Activated CD4-positive, CD25-positive, alpha-beta regulatory T cell treated with anti-CD3 and anti-CD28 coated beads, Interleukin-2, amount 50 U/mL, for 72 hours (primary cell): ENCODE measurements at regions not wholly inside any gene's neighbourhood (a gene's known extent, or its start where the extent isn't known, plus 50 kb on each side); places are given as distances from the start of the nearest gene placed in this dataset.
"Not testable (repeated sequence)": the region's sequence is repeated elsewhere in the genome, so short reads cannot be mapped to it uniquely, and the experiment has no call there.

ENCODE experiments used
- DNase-seq: peaks from one replicate; pipeline ENCODE4 v3.0.0; 2021

GRCh38 chr4:111045992-111046391 lies 423.1 kb upstream of the PITX2 start:
- DNase-seq = no peak

GRCh38 chr4:111046811-111047210 lies 423.9 kb upstream of the PITX2 start:
- no peak for DNase-seq

DNA sequence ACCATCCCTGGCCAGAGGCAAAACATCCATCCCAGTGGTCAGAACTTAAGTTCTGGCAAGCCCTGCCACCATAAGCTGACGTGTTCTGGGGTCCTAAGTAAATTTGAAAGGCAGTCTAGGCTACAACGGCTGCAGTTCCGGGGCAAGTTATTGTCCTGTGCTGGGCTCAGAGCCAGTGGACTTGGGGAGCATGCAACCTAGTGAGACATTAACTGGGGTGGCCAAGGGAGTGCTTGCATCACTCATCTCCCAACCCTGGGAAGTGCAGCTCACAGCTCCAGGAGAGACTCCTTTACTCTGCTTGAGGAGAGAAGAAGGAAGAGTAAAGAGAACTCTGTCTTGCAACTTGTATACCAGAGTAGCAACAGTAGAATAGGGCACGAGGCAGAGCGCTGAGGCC lies 425.4 kb upstream of the PITX2 start:
- DNase-seq = no peak

- DNase-seq = no peak
These were observed 441.6 kb upstream of the PITX2 start for GRCh38 chr4:111064342-111064993.

- DNase-seq = no peak
These were observed 443.1 kb upstream of the PITX2 start for GRCh38 chr4:111066001-111066400.

- no peak for DNase-seq
These were observed 443.6 kb upstream of the PITX2 start for GRCh38 chr4:111066447-111066846.

DNA sequence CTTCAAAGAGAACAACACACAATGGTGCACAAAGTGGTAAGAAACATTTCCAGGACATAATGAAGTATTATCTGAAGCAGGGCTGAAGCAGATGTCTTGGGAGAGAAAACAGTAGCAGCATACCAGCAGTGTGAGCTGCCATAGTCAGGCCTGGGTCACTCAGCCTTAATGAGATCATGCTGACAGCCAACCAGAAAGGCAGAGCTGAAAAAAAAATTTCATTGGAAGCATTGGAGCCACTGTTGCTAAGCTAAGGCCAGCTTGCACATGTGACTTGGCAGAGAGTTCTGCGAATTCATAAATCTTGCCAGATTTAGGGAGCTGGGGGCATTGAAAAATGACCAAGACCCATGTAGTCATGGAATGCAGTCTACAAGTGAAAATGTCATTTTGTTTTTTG lies 444.0 kb upstream of the PITX2 start:
- DNase-seq = no peak

- no peak for DNase-seq
These were observed 446.0 kb upstream of the PITX2 start for GRCh38 chr4:111068883-111069282.

- DNase-seq = no peak
These were observed 447.5 kb upstream of the PITX2 start for GRCh38 chr4:111070390-111070789.

DNA sequence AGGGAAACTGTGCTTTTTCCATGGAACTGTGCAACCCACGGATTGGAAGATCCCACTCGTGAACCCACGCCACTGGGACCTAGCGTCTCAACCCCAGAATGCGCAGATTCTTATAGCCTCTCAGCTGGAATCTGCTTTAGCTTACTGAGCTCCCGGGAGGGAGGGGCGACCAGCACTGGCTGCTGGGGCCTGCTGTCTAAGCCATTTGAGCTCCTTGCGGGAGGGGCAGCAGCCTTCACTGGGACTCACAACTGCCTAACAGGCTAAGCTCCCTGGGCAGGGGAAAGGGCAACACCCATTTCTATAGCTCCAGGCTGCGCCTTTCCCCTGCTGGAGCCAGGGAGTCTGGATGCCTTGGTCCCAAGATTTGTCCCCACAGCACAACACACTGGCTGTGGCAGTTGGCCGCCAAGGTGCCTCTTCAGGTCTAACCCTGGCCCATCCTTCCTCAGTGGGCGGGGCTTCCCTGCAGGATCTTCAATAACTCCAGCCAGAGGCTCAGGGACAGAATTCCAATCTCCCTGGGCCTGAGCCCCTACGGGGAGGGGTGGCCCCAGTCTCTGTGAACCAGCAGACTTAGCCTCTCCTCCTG lies 451.7 kb upstream of the PITX2 start:
- DNase-seq = no peak

- not testable (repeated sequence) for DNase-seq
These were observed 453.4 kb upstream of the PITX2 start for GRCh38 chr4:111076299-111076698.

GRCh38 chr4:111108153-111108552 lies 485.3 kb upstream of the PITX2 start:
- no peak for DNase-seq

DNA sequence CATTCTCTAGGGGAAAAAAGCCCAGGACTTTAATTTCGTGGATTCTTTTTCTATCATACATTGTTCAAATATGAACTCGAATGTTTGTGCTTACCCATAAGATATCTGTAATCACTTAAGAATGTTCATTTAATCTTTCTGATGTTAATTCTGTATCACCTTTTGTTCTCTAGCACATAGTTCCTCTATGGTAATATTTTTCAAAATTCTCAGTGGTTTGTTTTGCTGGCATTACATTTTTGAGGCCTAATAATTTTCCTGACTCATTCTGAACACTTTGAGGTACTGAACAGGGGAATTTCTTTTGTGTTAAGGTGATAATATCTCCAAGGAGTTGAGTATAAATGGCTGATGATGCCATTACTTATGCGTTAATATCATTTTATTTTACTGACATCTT lies 490.7 kb upstream of the PITX2 start:
- no peak for DNase-seq

DNA sequence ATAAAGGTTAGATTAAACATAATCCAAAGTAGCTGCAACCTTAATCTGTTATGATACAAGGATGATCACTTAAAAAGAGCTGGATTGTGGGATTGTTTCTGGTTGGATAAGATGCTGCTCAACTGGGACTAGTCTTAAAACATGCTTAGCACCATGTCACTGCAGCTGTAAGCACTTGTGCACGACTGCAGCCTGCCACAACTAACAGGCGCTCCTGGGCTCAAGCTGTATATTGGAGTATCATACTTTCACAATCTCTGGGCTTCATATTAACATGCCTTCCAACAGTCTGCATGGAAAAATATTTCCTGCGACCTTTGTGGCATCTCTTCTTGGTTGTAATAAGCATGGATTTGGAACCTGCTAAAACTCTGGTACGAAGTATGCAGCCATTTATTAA lies 493.0 kb upstream of the PITX2 start:
- DNase-seq = no peak

DNA sequence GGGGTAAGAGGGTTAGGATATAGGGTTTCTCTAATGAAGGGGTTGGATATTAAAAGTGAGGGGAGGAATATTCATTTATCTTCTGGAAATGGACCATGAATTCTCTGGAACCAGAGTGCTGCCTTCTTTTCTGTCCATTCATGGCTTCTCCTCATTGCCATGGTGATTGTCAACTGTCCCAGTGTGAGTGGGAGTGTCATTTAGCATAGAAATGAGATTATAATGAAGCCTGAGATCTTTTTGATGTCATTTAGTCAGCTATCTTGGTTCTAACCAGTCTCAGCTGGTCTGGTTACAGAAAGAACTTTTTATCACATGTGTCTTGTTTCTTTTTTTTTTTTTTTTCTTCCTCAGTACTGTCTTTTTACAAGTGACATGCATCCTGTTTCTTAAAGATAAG lies 497.3 kb upstream of the PITX2 start:
- no peak for DNase-seq

- no peak for DNase-seq
These were observed 503.5 kb upstream of the PITX2 start for GRCh38 chr4:111126340-111126739.

DNA sequence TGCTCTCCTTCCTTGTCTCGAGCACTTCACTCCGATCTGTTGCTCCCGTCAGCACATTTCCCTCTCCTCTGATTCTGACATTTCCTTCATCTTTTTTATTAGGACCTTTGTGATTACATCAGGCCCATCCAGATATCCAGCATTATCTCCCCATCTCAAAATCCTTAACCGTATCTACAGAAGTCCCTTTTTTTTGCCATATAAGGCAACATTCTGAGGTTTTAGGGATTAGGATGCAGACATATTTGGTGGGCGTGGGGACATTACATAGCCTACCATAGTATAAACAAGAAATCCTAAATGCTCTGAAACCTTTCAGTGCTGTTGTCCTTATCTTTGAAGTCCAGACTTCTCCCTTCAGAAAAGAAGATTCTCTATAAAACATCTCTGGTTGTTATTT lies 505.0 kb upstream of the PITX2 start:
- DNase-seq = no peak

DNA sequence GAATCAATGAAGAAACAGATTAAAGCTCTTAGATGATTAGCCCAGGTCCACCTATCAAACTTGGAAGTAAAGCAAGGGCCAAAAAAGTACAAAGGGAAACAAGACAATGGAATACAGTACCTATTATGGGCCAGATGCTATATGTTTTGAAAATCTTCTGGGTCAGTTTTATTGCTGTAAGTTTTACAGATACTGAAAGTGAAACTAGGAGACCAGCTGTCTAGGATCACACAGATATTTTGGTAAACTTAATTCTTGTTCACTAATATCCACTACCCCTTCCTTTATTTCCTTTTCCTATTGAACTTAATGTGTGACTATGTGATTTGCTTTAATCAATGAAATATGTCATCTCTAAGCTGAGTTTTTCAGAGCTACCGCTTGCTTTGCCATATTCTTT lies 505.4 kb upstream of the PITX2 start:
- no peak for DNase-seq

DNA sequence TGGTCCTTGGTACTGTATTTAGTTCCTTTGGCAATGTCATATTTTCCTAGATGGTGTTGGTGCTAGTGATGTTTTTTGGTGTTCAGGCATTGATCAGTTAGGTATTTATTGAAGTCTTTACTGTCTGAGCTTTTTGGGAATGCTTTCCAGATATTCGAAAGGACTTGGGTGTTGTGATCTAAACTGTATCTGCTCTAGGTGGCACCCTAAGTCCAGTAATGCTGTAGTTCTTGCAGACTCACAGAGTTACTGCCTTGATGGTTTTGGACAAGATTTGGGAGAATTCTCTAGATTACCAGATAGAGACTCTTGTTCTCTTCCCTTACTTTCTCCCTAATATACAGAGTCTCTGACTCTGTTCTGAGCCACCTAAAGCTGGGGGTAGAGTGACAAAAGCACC lies 513.6 kb upstream of the PITX2 start:
- no peak for DNase-seq

DNA sequence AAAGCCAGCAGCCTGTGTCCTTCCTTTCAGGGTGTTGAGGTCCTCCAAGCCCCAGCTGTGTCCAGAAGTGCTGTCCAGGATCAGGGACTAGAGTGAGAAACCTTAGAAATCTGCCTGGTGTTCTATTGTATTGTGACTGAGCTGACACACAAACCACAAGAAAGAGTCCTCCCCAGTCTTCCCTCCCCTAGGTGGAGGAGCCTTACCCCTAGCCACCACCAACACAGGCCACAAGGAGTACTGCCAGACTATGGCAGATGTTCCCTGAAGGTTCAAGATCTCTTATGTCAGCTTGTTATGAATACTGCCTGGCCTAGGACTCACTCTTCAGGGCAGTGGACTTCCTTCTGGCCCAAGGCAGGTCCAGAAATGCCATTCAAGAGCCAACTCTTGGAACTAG lies 514.1 kb upstream of the PITX2 start:
- DNase-seq = no peak

DNA sequence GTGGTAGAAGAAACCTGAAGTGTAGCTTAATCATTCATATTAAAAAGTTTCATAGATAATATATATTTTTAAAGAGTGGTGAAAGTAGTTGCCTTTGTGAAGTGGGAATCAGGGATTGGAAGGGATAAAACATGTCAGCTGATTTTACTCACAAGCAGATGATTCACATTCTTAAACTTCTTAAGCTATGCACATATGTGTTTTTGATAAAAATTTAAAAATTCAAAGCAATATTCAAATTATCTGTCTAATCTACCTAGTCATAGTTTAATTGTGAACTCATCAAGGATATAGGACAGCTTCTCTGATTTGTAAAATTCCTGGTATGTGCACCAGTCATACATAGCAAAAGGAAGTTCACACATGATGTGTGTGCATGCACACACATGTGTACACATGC lies 520.6 kb upstream of the PITX2 start:
- no peak for DNase-seq

- no peak for DNase-seq
These were observed 532.1 kb upstream of the PITX2 start for GRCh38 chr4:111154934-111155333.

GRCh38 chr4:111164556-111164955 lies 541.7 kb upstream of the PITX2 start:
- not testable (repeated sequence) for DNase-seq

DNA sequence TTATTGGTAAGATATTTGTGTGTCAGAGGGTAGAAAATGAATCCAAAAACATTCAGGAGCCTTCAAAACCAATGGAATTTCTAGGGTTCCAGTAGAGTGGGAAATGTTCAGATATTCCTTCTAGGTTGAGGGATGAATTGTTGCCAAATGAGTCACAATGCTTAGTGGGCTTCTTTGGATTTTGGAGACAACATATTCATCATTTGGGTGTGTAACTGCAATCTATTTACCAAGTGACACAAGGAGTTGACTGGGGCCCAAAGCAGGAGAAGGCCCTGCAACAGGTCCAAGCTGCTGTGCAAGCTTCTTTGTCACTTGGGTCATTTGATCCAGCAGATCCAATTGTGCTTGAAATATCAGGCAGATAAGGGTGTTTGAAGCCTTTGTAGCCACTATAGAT lies 551.5 kb upstream of the PITX2 start:
- DNase-seq = no peak

DNA sequence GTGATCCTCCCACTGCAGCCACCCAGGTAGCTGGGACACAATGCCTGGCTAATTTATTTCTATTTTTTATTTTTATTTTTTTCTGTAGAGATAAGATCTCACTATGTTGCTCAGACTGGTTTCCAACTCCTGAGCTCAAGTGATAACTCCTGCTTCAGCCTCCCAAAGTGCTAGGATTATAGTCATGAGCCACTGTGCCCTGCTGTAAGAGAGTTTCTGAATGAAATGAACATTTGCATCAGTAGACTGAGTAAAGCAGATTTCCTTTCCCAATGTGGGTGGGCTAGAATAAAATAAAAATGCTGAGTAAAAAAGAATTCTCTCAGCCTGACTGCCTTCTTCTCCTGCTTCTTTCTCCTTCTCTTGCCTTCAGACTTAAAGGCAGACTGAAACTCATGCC lies 555.4 kb upstream of the PITX2 start:
- no peak for DNase-seq
